Calu3 (cell line): ENCODE measurements at regions not wholly inside any gene's neighbourhood (a gene's known extent, or its start where the extent isn't known, plus 50 kb on each side); places are given as distances from the start of the nearest gene placed in this dataset.

ENCODE experiments used
- BruUV-seq: library from RNA; stranded (reverse); fragments of 400-500 nt; replicated peaks from 2 replicates; lab custom pipeline; 2021; lab: Mats Ljungman, UMichigan
- CTCF ChIA-PET: fragments of 300-600 bp; sonication (Branson Sonifier 250); formaldehyde crosslinking; loops from one replicate; lab custom pipeline; 2022; ENCODE audit warnings: antibody characterized with exemption; lab: Charles Lee
- DNase-seq: peaks from one replicate; pipeline ENCODE4 v3.0.0; 2022
- H3K27ac Mint-ChIP-seq: one replicate; pipeline ENCODE4 v1.8.0; 2022; ENCODE audit warnings: mixed read lengths; ENCODE audit not compliant: unreplicated experiment
- H3K27me3 Mint-ChIP-seq: one replicate; pipeline ENCODE4 v1.8.0; 2022; ENCODE audit warnings: mixed read lengths; ENCODE audit not compliant: unreplicated experiment
- H3K36me3 Mint-ChIP-seq: one replicate; pipeline ENCODE4 v1.8.0; 2022; ENCODE audit warnings: mild to moderate bottlenecking, moderate library complexity, mixed read lengths; ENCODE audit not compliant: insufficient read depth, unreplicated experiment
- H3K4me1 Mint-ChIP-seq: one replicate; pipeline ENCODE4 v1.8.0; 2022; ENCODE audit warnings: mild to moderate bottlenecking, low read depth, mixed read lengths; ENCODE audit not compliant: unreplicated experiment
- H3K4me3 Mint-ChIP-seq: one replicate; pipeline ENCODE4 v1.8.0; 2022; ENCODE audit warnings: mild to moderate bottlenecking, low read depth, moderate library complexity, mixed read lengths; ENCODE audit not compliant: unreplicated experiment
- H3K9me3 Mint-ChIP-seq: one replicate; pipeline ENCODE4 v1.8.0; 2022; ENCODE audit warnings: low read depth, mixed read lengths; ENCODE audit not compliant: unreplicated experiment
- intact Hi-C: fragments of 100-400 bp; cut with micrococcal nuclease; formaldehyde crosslinking; loops from one replicate; pipeline ENCODE4 v1.10.0; 2022; ENCODE audit not compliant: unreplicated experiment
- TF ChIP-seq, protein P1 (sequence below): fragments of 200-600 bp; IDR thresholded peaks from one replicate; pipeline ENCODE4 v1.8.0; 2022; ENCODE audit warnings: antibody characterized with exemption; ENCODE audit not compliant: unreplicated experiment

GRCh38 chr12:4117386-4118016, 156.1 kb upstream of the CCND2 start:
- Mint-ChIP-seq H3K27me3 (peaks cover 67% of the 10 kb centered on the region), H3K27ac (no peak overlapping the region)
- CTCF ChIA-PET: interaction anchor here (1.4 kb wide), 1 partner anchor 10 kb away, joined by 7 read pairs; no protein-coding TSS in a partner anchor

DNA sequence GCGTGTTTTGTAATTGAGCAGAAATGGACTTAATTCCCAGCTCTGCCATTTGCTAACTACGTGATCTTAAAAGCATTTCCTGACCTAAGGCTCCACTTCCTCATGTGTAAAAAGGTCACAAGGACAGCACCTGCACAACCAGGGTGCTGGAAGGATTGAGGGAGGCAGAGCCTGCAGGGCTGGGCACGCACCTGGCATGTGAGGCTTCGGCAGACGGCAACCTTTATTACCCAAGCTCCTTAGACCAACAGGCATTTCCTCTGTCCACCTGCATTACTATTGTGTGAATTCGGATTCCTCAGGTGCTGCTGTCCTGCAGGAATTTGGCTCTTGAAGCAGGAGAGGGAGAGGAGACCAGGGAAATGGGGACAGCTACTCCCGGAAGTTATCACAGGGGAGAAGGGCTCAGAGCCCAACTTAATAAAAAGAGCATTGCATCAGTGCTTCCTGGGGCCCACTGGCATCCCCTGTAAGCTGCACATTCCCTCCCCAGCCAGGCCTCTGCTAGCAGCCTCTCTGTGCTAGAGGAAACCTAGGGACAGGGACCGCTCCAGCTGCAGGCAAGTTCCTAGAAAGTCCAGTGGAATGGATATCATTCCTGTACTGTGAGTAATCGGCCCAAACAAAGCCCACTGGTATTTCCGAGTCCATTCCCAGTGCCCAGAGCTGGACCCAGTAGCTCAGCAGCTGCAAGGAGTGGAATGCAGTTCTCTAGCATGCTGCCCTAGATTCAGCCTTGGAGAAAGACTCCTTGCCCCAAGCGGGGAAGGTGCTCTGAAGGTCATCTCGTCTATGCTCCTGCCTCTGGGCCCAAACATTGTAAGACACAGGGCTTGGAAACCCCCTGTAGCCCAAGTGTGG, 157.1 kb upstream of the CCND2 start:
- TF ChIP-seq, protein P1, sequence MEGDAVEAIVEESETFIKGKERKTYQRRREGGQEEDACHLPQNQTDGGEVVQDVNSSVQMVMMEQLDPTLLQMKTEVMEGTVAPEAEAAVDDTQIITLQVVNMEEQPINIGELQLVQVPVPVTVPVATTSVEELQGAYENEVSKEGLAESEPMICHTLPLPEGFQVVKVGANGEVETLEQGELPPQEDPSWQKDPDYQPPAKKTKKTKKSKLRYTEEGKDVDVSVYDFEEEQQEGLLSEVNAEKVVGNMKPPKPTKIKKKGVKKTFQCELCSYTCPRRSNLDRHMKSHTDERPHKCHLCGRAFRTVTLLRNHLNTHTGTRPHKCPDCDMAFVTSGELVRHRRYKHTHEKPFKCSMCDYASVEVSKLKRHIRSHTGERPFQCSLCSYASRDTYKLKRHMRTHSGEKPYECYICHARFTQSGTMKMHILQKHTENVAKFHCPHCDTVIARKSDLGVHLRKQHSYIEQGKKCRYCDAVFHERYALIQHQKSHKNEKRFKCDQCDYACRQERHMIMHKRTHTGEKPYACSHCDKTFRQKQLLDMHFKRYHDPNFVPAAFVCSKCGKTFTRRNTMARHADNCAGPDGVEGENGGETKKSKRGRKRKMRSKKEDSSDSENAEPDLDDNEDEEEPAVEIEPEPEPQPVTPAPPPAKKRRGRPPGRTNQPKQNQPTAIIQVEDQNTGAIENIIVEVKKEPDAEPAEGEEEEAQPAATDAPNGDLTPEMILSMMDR: no peak
- H3K9me3 Mint-ChIP-seq: no peaks in the 10 kb centered on the region
- no peak overlapping the region for H3K27ac Mint-ChIP-seq
- peaks cover 68% of the 10 kb centered on the region for H3K27me3 Mint-ChIP-seq
- CTCF ChIA-PET: interaction anchor here (1.4 kb wide), 1 partner anchor 9 kb away, joined by 7 read pairs; no protein-coding TSS in a partner anchor
- peak; percentile 14 for DNase-seq
- no peaks in the 10 kb centered on the region for H3K4me1 Mint-ChIP-seq
- H3K4me3 Mint-ChIP-seq: no peak overlapping the region
- no TSS peak for BruUV-seq
- H3K36me3 Mint-ChIP-seq: no peaks in the 10 kb centered on the region
- intact Hi-C loops: no loop called here

More at GRCh38 chr12:4117386-4118016, 156.1 kb upstream of the CCND2 start:
- no peaks in the 10 kb centered on the region for H3K36me3 Mint-ChIP-seq
- BruUV-seq: no TSS peak
- TF ChIP-seq, protein P1: no peak
- no peaks in the 10 kb centered on the region for H3K9me3 Mint-ChIP-seq
- no peak overlapping the region for H3K4me3 Mint-ChIP-seq
- H3K4me1 Mint-ChIP-seq: no peaks in the 10 kb centered on the region
- intact Hi-C loops: no loop called here
- no peak for DNase-seq

DNA sequence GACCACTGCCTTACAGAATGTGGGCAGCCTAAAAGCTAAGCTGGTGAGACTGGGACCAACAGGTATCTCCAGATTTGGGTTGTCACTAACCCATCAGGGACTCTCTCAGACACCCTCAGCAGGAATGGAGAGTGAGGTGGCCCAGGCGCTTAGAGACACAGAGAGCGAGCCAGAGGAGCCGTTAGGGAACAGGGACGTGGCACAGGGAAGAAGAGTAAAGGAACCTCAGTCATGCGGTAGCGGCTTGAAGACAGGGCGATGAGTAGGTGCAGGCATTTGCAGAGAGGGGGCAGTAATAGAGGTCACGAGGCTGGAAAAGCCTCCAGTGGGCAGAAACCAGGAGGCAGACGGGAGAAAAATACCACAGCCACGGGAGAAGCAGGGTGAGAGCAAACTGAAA, 158.0 kb upstream of the CCND2 start:
- Mint-ChIP-seq H3K27ac (no peak overlapping the region), H3K36me3 (no peaks in the 10 kb centered on the region), H3K4me1 (no peaks in the 10 kb centered on the region), H3K4me3 (no peak overlapping the region), H3K9me3 (no peaks in the 10 kb centered on the region), H3K27me3 (peaks cover 68% of the 10 kb centered on the region)
- no peak for DNase-seq
- no TSS peak for BruUV-seq
- intact Hi-C loops: no loop called here
- CTCF ChIA-PET: no interaction called here
- TF ChIP-seq, protein P1: no peak

DNA sequence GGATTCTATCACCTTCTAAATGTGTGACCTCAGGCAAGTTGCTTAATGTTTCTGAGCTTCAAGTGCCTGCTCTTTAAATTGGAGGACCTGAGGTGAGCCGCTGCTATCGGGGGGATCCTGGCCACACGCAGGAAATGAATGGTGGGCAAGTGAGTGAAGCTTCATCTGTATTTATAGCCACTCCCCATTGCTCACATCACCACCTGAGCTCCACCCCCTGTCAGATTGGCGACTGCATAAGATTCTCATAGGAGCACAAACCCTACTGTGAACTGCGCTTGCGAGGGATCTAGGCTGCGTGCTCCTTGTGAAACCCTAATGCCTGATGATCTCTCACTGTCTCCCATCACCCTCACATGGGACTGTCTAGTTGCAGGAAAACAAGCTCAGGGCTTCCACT, 158.6 kb upstream of the CCND2 start:
- TF ChIP-seq, protein P1: no peak
- CTCF ChIA-PET: no interaction called here
- Mint-ChIP-seq H3K4me1 (no peaks in the 10 kb centered on the region), H3K27me3 (peaks cover 68% of the 10 kb centered on the region), H3K9me3 (no peaks in the 10 kb centered on the region), H3K27ac (no peak overlapping the region), H3K36me3 (no peaks in the 10 kb centered on the region), H3K4me3 (no peak overlapping the region)
- intact Hi-C loops: no loop called here
- BruUV-seq: no TSS peak
- no peak for DNase-seq
